ENCODE measurements at regions not wholly inside any gene's neighbourhood (a gene's known extent, or its start where the extent isn't known, plus 50 kb on each side); places are given as distances from the start of the nearest gene placed in this dataset.

GRCh38 chr10:75293446-75293820 is 57.7 kb upstream of the COMTD1 start:
- Histone ChIP-seq H3K4me3 (no peak overlapping the region), H3K27me3 (replicated peaks; ENCODE audit: insufficient read depth) (no peaks in the 10 kb centered on the region), H3K27ac (peak overlapping the region; percentile 92 to 97), H3K36me3 (no peaks in the 10 kb centered on the region), H3K9me3 (no peaks in the 10 kb centered on the region), H3K4me1 (replicated peaks) (peaks cover 3% of the 10 kb centered on the region)
- 82% methylated on average over 3 of the region's 3 CpGs for WGBS
- intact Hi-C loops (cut with DNase I), result loop anchor here (10.0 kb wide), 3 partner anchors 361 to 961 kb away; no protein-coding TSS in a partner anchor
- no peak for DNase-seq (ENCODE audit: low spot score)
- TF ChIP-seq POLR2AphosphoS5 (IDR thresholded peaks at IDR 0.05) (no peak), POLR2A (IDR thresholded peaks at IDR 0.05) (no peak), CTCF (IDR thresholded peaks at IDR 0.05) (no peak)

- Histone ChIP-seq H3K27me3 (replicated peaks; ENCODE audit: insufficient read depth) (no peaks in the 10 kb centered on the region), H3K9me3 (no peaks in the 10 kb centered on the region), H3K4me3 (no peak overlapping the region), H3K4me1 (replicated peaks) (peaks cover 3% of the 10 kb centered on the region), H3K36me3 (no peaks in the 10 kb centered on the region), H3K27ac (no peak overlapping the region)
- no peak for DNase-seq (ENCODE audit: low spot score)
- intact Hi-C loops (cut with DNase I), result loop anchor here (10.0 kb wide), 3 partner anchors 362 to 962 kb away; no protein-coding TSS in a partner anchor
- WGBS, result 96% methylated on average over 10 of the region's 10 CpGs
- TF ChIP-seq POLR2A (IDR thresholded peaks at IDR 0.05) (no peak), POLR2AphosphoS5 (IDR thresholded peaks at IDR 0.05) (no peak), CTCF (IDR thresholded peaks at IDR 0.05) (no peak)
Observed at GRCh38 chr10:75292794-75293445, 57.2 kb upstream of the COMTD1 start.

- TF ChIP-seq POLR2A (IDR thresholded peaks at IDR 0.05), result no peak
- no peak for TF ChIP-seq CTCF (IDR thresholded peaks at IDR 0.05)
- no peak for TF ChIP-seq POLR2AphosphoS5 (IDR thresholded peaks at IDR 0.05)
- no peak for DNase-seq (ENCODE audit: low spot score)
Observed at GRCh38 chr10:75291805-75292204, 56.0 kb upstream of the COMTD1 start.

GRCh38 chr10:75288140-75288711 is 52.5 kb upstream of the COMTD1 start:
- no peaks in the 10 kb centered on the region for H3K9me3 ChIP-seq
- no peaks in the 10 kb centered on the region for H3K27me3 ChIP-seq (replicated peaks; ENCODE audit: insufficient read depth)
- no peak overlapping the region for H3K27ac ChIP-seq
- no peak for DNase-seq (ENCODE audit: low spot score)
- WGBS, result 90% methylated on average over 6 of the region's 6 CpGs
- H3K36me3 ChIP-seq, result no peaks in the 10 kb centered on the region
- TF ChIP-seq CTCF (IDR thresholded peaks at IDR 0.05) (no peak), POLR2A (IDR thresholded peaks at IDR 0.05) (no peak), POLR2AphosphoS5 (IDR thresholded peaks at IDR 0.05) (no peak)
- no peaks in the 10 kb centered on the region for H3K4me1 ChIP-seq (replicated peaks)
- intact Hi-C loops (cut with DNase I), result no loop called here
- H3K4me3 ChIP-seq, result no peak overlapping the region

More at GRCh38 chr10:75291805-75292204, 56.0 kb upstream of the COMTD1 start:
- Histone ChIP-seq H3K27me3 (replicated peaks; ENCODE audit: insufficient read depth) (no peaks in the 10 kb centered on the region), H3K27ac (no peak overlapping the region), H3K9me3 (no peaks in the 10 kb centered on the region), H3K36me3 (no peaks in the 10 kb centered on the region), H3K4me1 (replicated peaks) (peaks cover 3% of the 10 kb centered on the region), H3K4me3 (no peak overlapping the region)
- intact Hi-C loops (cut with DNase I), result loop anchor here (10.0 kb wide), 3 partner anchors 363 to 963 kb away; no protein-coding TSS in a partner anchor
- WGBS, result 82% methylated on average over 1 of the region's 1 CpG

- Histone ChIP-seq H3K36me3 (no peaks in the 10 kb centered on the region), H3K4me1 (replicated peaks) (no peaks in the 10 kb centered on the region), H3K4me3 (no peak overlapping the region), H3K27ac (no peak overlapping the region), H3K27me3 (replicated peaks; ENCODE audit: insufficient read depth) (no peaks in the 10 kb centered on the region), H3K9me3 (no peaks in the 10 kb centered on the region)
- WGBS, result 98% methylated on average over 4 of the region's 4 CpGs
- no peak for DNase-seq (ENCODE audit: low spot score)
- intact Hi-C loops (cut with DNase I), result no loop called here
- TF ChIP-seq POLR2A (IDR thresholded peaks at IDR 0.05) (no peak), POLR2AphosphoS5 (IDR thresholded peaks at IDR 0.05) (no peak), CTCF (IDR thresholded peaks at IDR 0.05) (no peak)
Observed at GRCh38 chr10:75287697-75288096, 51.9 kb upstream of the COMTD1 start.

Measured in prostate gland (tissue), 2 donors.